ENCODE measurements at regions not wholly inside any gene's neighbourhood (a gene's known extent, or its start where the extent isn't known, plus 50 kb on each side); places are given as distances from the start of the nearest gene placed in this dataset.

GRCh38 chr4:33111117-33111516 is 2390.9 kb downstream of the PCDH7 start:
- TF ChIP-seq POLR2A (IDR thresholded peaks at IDR 0.05; ENCODE audit: low read length) (no peak), GATA1 (IDR thresholded peaks at IDR 0.05; ENCODE audit: low read depth, low read length) (no peak)
